D721Med (cell line): ENCODE measurements at regions not wholly inside any gene's neighbourhood (a gene's known extent, or its start where the extent isn't known, plus 50 kb on each side); places are given as distances from the start of the nearest gene placed in this dataset.
"Not testable (repeated sequence)": the region's sequence is repeated elsewhere in the genome, so short reads cannot be mapped to it uniquely, and the experiment has no call there.

Experiments used
- DNase-seq: peaks from one replicate; pipeline ENCODE4 v3.0.0; 2011; ENCODE audit warnings: low spot score; ENCODE audit not compliant: insufficient read length
- FAIRE-seq: peaks from 2 replicates; lab custom pipeline; 2011; peaks lifted over from hg19 to GRCh38; lab: Jason Lieb, UNC
- CTCF ChIP-seq: IDR thresholded peaks from 2 replicates; pipeline ENCODE4 v1.5.1; 2012; ENCODE audit warnings: mild to moderate bottlenecking, control low read depth; ENCODE audit not compliant: insufficient read depth; ENCODE audit errors: missing control alignments

GRCh38 chr10:45093945-45094344 lies 93.2 kb downstream of the ZNF22 start:
- FAIRE-seq (no peak), DNase-seq (no peak)
- TF ChIP-seq CTCF, result no peak

GRCh38 chr10:45095286-45095685 lies 94.6 kb downstream of the ZNF22 start:
- no peak for FAIRE-seq
- TF ChIP-seq CTCF, result no peak
- no peak for DNase-seq

GRCh38 chr10:45096001-45096400 lies 95.3 kb downstream of the ZNF22 start:
- FAIRE-seq, result no peak
- TF ChIP-seq CTCF, result no peak

GRCh38 chr10:45100429-45100828 lies 99.7 kb downstream of the ZNF22 start:
- TF ChIP-seq CTCF, result no peak
- no peak for DNase-seq
- no peak for FAIRE-seq

More at GRCh38 chr10:45096001-45096400, 95.3 kb downstream of the ZNF22 start:
- no peak for DNase-seq

GRCh38 chr10:45104674-45105073 lies 104.0 kb downstream of the ZNF22 start:
- DNase-seq, result no peak
- no peak for FAIRE-seq
- no peak for TF ChIP-seq CTCF

GRCh38 chr10:45105309-45105708 lies 104.6 kb downstream of the ZNF22 start:
- FAIRE-seq, DNase-seq: not testable (repeated sequence)

- TF ChIP-seq CTCF, result no peak
- DNase-seq (no peak), FAIRE-seq (no peak)
Measured at GRCh38 chr10:45106236-45106856, 105.6 kb downstream of the ZNF22 start.
